Keratinocyte (primary cell): ENCODE measurements at regions not wholly inside any gene's neighbourhood (a gene's known extent, or its start where the extent isn't known, plus 50 kb on each side); places are given as distances from the start of the nearest gene placed in this dataset.

ENCODE experiments used
- DNase-seq: peaks from one replicate; pipeline ENCODE4 v3.0.0-alpha.2; 2011; ENCODE audit warnings: low read depth, missing footprints, low spot score
- FAIRE-seq: peaks from 2 replicates; lab custom pipeline; 2011; peaks lifted over from hg19 to GRCh38; lab: Jason Lieb, UNC
- H2AFZ ChIP-seq: 2 replicates; pipeline ENCODE4 v1.6.0; 2012; ENCODE audit warnings: low read length, control low read depth, inconsistent platforms; ENCODE audit not compliant: control insufficient read depth
- H3K27ac ChIP-seq: 2 replicates; pipeline ENCODE4 v1.5.1; 2011; ENCODE audit warnings: low read length; ENCODE audit not compliant: control insufficient read depth, insufficient read depth
- H3K27me3 ChIP-seq: 3 replicates; pipeline ENCODE4 v1.6.0; 2011; ENCODE audit warnings: low read length; ENCODE audit not compliant: control insufficient read depth, insufficient read depth; ENCODE audit errors: extremely low read depth
- H3K36me3 ChIP-seq, 2 experiments: 2 replicates in 1 of 2; 3 replicates in 1 of 2; pipeline ENCODE4 v1.5.1; 2011; ENCODE audit warnings: low read length in 2 of 2, mild to moderate bottlenecking in 1 of 2; ENCODE audit not compliant: control insufficient read depth in 2 of 2, insufficient read depth in 2 of 2; ENCODE audit errors: extremely low read depth in 1 of 2
- H3K4me1 ChIP-seq: 3 replicates; pipeline ENCODE4 v1.5.1; 2011; ENCODE audit warnings: low read length; ENCODE audit not compliant: control insufficient read depth, insufficient read depth; ENCODE audit errors: extremely low read depth
- H3K4me2 ChIP-seq: 3 replicates; pipeline ENCODE4 v1.6.0; 2011; ENCODE audit warnings: low read depth, low read length; ENCODE audit not compliant: control insufficient read depth, insufficient read depth; ENCODE audit errors: extremely low read depth
- H3K4me3 ChIP-seq, 3 experiments: fragments of 200-600 bp in 1 of 3; sonication (generic) in 1 of 3; 2 replicates in 2 of 3; 3 replicates in 1 of 3; pipeline ENCODE4 v1.5.1; 2011 to 2016; ENCODE audit warnings: low read length in 3 of 3, mild to moderate bottlenecking in 3 of 3, control low read depth in 2 of 3, inconsistent platforms in 1 of 3, low read depth in 1 of 3, mixed read lengths in 1 of 3, mixed run types in 1 of 3, moderate library complexity in 1 of 3; ENCODE audit not compliant: control insufficient read depth in 2 of 3, insufficient read depth in 2 of 3; ENCODE audit errors: extremely low read depth in 1 of 3
- H3K79me2 ChIP-seq: 2 replicates; pipeline ENCODE4 v1.6.0; 2012; ENCODE audit warnings: low read length; ENCODE audit not compliant: control insufficient read depth, insufficient read depth
- H3K9ac ChIP-seq: 3 replicates; pipeline ENCODE4 v1.6.0; 2011; ENCODE audit warnings: low read length; ENCODE audit not compliant: control insufficient read depth, insufficient read depth; ENCODE audit errors: extremely low read depth
- H3K9me1 ChIP-seq: 3 replicates; pipeline ENCODE4 v1.6.0; 2011; ENCODE audit warnings: low read length; ENCODE audit not compliant: control insufficient read depth, insufficient read depth; ENCODE audit errors: extremely low read depth
- H3K9me3 ChIP-seq: 2 replicates; pipeline ENCODE4 v1.5.1; 2012; ENCODE audit warnings: low read depth, low read length; ENCODE audit not compliant: control insufficient read depth
- H4K20me1 ChIP-seq: 3 replicates; pipeline ENCODE4 v1.6.0; 2011; ENCODE audit warnings: low read length; ENCODE audit not compliant: control insufficient read depth, insufficient read depth; ENCODE audit errors: extremely low read depth
- EZH2 ChIP-seq: IDR thresholded peaks from one replicate; pipeline ENCODE4 v1.6.1; 2012; ENCODE audit warnings: inconsistent platforms, mild to moderate bottlenecking, low read length, moderate library complexity
- dilution Hi-C: fragments of 300-500 bp; cut with MboI; formaldehyde crosslinking; loops from one replicate; pipeline ENCODE4 v1.7.0; 2020; ENCODE audit warnings: low sequenced_read_pairs; ENCODE audit not compliant: extremely low pct_ligation_motif_present
- TF ChIP-seq, protein P1 (sequence below), 3 experiments: IDR thresholded peaks in 1 of 3; conservative IDR thresholded peaks in 1 of 3; optimal IDR thresholded peaks in 1 of 3; 2 replicates in 2 of 3; 3 replicates in 1 of 3; pipeline versions ENCODE3 to v1.5.1; 2011; ENCODE audit warnings: low read length in 3 of 3, mild to moderate bottlenecking in 3 of 3, moderate library complexity in 2 of 3, control low read depth in 1 of 3, inconsistent platforms in 1 of 3; ENCODE audit not compliant: insufficient read depth in 2 of 3; ENCODE audit errors: extremely low read depth in 1 of 3

GRCh38 chr4:144494280-144494679, 151.7 kb upstream of the HHIP start:
- FAIRE-seq (no peak), DNase-seq (no peak)
- Histone ChIP-seq H3K79me2 (no peaks in the 10 kb centered on the region), H3K36me3 (no peaks in the 10 kb centered on the region), H3K4me2 (no peak overlapping the region), H3K9ac (no peak overlapping the region), H4K20me1 (no peaks in the 10 kb centered on the region), H3K27me3 (no peaks in the 10 kb centered on the region), H3K4me3 (no peak overlapping the region), H3K9me1 (no peaks in the 10 kb centered on the region), H3K27ac (no peak overlapping the region), H2AFZ (no peak overlapping the region), H3K9me3 (no peaks in the 10 kb centered on the region), H3K4me1 (no peaks in the 10 kb centered on the region)
- dilution Hi-C loops = no loop called here
- TF ChIP-seq EZH2 = no peak
- TF ChIP-seq, protein P1, sequence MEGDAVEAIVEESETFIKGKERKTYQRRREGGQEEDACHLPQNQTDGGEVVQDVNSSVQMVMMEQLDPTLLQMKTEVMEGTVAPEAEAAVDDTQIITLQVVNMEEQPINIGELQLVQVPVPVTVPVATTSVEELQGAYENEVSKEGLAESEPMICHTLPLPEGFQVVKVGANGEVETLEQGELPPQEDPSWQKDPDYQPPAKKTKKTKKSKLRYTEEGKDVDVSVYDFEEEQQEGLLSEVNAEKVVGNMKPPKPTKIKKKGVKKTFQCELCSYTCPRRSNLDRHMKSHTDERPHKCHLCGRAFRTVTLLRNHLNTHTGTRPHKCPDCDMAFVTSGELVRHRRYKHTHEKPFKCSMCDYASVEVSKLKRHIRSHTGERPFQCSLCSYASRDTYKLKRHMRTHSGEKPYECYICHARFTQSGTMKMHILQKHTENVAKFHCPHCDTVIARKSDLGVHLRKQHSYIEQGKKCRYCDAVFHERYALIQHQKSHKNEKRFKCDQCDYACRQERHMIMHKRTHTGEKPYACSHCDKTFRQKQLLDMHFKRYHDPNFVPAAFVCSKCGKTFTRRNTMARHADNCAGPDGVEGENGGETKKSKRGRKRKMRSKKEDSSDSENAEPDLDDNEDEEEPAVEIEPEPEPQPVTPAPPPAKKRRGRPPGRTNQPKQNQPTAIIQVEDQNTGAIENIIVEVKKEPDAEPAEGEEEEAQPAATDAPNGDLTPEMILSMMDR (optimal IDR thresholded peaks at IDR 0.05 in 1 of 3, IDR thresholded peaks at IDR 0.05 in 1 of 3, conservative IDR thresholded peaks at IDR 0.05 in 1 of 3; ENCODE audit: extremely low read depth in 1 of 3, insufficient read depth in 2 of 3, low read length in 3 of 3) = no peak

DNA sequence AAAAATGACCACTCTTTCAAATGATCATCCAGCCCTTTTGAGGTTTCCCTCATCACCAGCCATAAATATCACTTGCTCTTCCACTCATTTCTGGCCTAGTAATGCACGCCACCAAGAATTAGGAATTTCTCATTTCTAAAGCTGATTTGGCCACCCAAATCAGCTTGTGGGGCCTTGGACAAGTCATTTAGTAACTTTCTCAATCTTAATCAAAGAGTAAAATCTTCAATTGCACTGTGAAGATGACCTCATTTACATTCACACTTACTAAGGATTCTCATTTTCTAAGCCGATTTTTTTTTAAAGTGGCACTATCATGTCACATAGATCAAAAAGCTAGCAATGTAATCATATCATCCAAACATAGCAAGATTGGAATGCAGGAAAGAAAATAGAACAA, 150.0 kb upstream of the HHIP start:
- Histone ChIP-seq H3K36me3 (no peaks in the 10 kb centered on the region), H3K4me3 (no peak overlapping the region), H3K27me3 (no peaks in the 10 kb centered on the region), H3K27ac (no peak overlapping the region), H3K9ac (no peak overlapping the region), H3K9me3 (no peaks in the 10 kb centered on the region), H3K4me2 (no peak overlapping the region), H3K9me1 (no peaks in the 10 kb centered on the region), H3K79me2 (no peaks in the 10 kb centered on the region), H2AFZ (no peak overlapping the region), H4K20me1 (no peaks in the 10 kb centered on the region), H3K4me1 (no peaks in the 10 kb centered on the region)
- FAIRE-seq (no peak), DNase-seq (no peak)
- no peak for TF ChIP-seq EZH2
- TF ChIP-seq, protein P1 (optimal IDR thresholded peaks at IDR 0.05 in 1 of 3, IDR thresholded peaks at IDR 0.05 in 1 of 3, conservative IDR thresholded peaks at IDR 0.05 in 1 of 3; ENCODE audit: extremely low read depth in 1 of 3, insufficient read depth in 2 of 3, low read length in 3 of 3) = no peak
- dilution Hi-C loops = no loop called here
